HG03571 (cell line): ENCODE measurements at regions not wholly inside any gene's neighbourhood (a gene's known extent, or its start where the extent isn't known, plus 50 kb on each side); places are given as distances from the start of the nearest gene placed in this dataset.
A peak's percentile ranks its signal among the peaks of the same experiment; 100 is the strongest.
"Not testable (repeated sequence)": the region's sequence is repeated elsewhere in the genome, so short reads cannot be mapped to it uniquely, and the experiment has no call there.

Source experiments
- ATAC-seq: cut with Tn5 transposase; IDR thresholded peaks from one replicate; pipeline ENCODE4 v1.9.1; 2021; ENCODE audit not compliant: unreplicated experiment

DNA sequence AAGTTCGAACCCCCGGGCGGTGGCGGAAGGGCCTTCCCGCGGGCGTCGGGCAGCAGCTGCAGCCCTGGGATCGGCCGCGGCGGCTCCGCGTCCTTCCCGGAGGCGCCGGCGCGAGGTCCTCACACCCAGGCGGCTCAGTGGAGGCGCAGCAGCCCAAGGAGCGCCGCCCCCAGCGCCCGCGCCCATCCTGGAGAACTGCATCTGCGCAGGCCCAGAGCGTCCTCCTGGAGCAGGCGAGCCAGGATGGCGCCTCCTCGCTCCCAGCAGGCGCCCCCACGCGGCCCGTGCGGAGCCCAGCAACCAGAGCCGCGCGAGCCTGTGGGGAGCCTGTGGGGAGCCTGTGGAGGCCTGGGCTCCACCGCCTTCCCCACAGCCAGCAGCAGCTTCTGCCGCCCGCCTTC is 872.5 kb downstream of the TMEM121 start:
- not testable (repeated sequence) for ATAC-seq

DNA sequence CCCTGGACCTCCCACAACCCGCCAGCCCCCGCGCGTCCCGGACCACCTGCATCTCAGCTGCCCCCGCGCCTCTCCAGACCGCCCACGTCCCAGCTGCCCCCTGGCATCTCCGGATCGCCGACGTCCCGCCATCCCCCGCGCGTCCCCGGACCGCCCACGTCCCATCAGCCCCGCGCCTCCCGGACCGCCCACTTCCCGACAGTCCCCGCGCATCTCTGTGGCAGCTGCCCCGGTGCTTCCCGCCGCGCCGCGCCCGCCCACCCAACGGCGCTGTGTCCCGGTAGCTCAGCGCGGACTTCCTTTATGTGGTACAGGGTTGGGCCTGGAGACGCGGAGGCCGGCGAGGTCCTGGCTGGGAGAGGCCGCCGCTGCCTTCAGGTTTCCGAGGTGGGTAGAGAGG is 874.9 kb downstream of the TMEM121 start:
- not testable (repeated sequence) for ATAC-seq

DNA sequence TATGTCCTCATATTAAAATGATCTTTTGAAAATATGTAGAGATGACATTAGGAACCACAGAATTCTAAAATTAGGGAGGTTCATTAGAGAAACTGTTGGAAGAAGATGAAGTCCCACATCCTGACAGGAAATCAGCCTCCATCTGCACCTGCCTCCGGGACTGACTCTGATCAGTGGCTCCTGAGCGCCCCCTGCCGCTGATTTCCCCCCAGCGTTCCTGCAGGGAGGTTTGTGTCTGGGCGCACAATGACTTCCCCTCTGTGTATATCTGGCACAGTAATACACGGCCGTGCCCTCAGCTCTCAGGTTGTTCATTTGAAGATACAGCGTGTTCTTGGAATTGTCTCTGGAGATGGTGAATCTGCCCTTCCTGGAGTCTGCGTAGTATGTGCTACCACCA is 883.8 kb downstream of the TMEM121 start:
- ATAC-seq: not testable (repeated sequence)

DNA sequence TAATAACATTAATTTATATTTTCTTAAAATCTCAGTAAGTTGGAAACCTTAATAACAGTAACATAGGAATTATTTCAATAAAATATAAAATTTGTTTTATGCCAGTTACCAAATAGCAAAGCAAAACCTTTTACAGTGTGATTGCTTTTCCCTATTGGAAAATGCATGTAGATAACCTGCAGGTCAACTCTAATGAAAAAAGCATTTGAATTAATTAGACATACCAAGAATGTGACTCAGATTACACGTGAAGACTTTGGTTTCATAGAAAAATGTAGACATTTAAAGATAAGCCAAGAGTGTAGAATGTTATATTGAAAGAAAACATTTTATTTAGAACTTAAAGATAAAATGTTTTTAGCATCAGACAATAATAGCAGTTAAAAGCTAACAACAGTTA is 888.1 kb downstream of the TMEM121 start:
- no peak for ATAC-seq

DNA sequence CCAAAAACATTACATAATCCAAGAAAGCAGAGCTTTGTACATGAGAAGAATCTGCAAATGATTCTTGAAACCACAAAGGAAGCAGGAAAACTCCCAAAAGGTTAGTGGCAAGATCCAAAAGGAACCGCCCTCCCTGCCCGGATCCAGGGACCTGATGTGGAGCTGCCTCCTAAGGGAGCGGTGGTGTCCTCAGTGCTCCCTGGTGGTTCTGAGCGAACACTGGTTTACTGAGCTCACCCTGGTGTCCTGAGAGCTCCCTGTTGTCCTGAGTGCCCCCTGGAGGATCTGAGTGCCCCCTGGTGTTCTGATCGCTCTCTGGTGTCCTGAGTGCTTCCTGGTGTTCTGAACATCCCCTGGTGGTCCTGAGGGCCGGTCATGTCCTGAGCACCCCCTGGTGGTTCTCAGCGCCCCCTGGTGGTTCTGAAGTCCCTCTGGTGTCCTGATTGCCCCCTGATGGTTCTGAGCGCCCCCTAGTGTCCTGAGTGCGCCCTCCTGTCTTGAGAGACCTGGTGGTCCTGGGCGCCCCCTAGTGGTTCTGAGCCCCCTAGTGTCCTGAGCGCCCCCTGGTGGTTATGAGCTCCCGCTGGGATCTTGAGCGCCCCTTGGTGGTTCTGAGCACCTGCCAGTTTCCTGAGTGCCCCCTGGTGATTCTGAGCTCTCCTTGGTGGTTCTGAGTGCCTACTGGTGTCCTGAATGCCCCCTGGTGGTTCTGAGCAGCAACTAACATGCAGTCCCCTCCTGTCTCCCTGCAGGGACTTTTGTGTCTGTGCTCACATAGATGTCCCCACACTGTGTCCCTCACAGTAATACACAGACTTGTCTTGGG is 891.1 kb downstream of the TMEM121 start:
- peak; percentile 73 for ATAC-seq

DNA sequence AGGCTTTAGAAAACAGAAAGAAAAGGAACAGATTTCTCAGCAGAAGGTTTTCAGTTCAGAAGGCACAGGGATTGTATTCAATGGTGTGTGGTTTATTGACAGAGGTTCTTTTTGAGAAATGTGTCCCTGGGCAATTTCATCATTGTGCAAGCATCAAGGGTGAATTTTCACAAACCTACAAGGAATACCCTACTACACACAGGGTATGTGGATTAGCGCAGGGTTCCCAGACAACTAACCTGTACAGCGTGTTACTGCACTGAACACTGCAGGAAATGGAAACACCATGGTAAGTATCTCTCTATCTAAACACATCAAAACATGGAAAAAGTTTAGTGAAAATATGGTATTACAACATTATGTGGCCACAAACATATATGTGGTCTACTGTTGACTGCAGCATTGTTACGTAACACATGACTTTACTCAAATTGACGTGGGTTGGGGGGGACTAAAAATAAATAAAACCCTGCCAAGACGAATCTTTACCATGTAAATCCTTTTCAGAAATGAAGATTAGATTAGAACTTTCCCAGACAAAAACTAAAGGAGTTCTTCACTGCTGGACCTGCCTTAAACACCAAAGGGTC is 893.1 kb downstream of the TMEM121 start:
- ATAC-seq: no peak

DNA sequence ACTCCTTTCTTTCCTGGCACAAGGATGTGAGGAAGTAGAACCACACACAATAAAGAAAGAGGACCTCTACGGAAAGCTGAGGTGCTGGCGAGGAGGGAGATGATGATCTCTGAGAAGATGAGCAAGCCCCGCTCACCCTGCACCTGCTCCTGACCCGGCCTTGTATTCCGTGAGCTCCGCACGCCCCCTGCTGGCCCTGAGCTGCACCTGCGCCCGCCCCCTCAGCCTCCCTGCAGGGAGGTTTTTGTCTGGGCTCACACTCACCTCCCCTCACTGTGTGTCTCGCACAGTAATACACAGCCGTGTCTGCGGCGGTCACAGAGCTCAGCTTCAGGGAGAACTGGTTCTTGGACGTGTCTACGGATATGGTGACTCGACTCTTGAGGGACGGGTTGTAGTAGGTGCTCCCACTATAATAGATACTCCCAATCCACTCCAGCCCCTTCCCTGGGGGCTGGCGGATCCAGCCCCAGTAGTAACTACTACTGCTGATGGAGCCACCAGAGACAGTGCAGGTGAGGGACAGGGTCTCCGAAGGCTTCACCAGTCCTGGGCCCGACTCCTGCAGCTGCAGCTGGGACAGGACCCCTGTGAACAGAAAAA is 895.1 kb downstream of the TMEM121 start:
- not testable (repeated sequence) for ATAC-seq

DNA sequence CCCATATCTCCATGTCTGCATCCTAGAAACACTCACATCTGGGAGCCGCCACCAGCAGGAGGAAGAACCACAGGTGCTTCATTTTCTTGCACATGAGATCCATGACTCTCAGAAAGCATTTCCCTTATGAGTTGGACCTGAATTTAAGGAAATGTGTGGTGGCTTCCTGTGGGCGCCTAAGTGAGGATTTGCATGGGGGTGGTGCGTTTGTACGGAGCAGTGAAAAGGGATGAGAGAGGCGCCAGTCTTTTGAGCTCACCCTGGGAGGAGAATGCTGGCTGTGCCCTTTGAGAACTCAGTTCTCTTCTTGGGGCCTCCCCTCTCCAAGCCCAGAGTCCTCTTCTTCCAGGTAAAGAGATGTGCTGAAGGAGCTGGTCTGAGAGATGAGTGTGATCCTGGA is 895.7 kb downstream of the TMEM121 start:
- no peak for ATAC-seq

DNA sequence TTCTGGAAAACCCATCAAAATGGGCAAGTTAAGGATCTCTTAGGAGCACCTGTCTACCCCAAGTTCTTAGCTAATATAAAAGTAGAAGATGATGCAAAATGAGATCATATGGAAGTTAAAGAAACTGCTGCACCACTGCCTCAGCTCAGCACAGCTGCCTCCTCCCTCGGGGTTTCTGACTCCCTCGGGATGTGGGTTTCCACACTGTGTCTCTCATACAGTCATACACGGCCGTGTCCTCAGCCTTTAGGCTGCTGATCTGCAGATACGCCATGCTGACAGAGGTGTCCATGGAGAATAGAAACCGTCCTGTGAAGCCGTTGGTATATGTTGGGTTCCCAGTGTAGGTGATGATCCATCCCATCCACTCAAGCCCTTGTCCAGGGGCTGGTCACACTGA is 898.8 kb downstream of the TMEM121 start:
- not testable (repeated sequence) for ATAC-seq

DNA sequence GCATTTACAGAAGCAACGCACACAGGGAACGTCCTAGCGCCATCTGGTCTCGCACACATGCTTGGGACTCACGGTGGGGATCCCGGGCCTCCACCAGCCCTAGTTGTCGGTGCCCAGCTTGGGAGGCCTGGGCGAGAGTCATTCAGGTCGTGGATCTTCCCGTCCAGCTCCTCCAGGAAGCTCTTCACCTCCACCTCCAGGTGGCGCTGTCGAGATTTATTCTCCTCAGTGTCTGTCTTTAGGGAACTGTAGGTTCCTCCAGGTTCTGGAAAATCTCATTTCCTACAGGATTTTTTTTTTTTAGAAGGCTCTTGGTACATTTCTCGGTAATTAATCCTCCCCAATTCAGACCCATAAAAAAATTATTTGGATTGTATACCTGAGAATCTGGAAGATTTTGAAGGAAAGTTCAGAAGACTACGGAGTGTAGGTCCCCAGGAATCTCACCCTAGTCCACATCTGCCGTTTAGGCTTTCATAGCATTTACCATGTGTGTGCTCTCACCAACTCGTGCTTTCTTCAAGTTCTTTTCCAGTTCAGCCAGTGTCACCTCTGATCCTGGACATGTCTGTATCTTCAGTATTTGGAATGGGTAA is 910.0 kb downstream of the TMEM121 start:
- no peak for ATAC-seq

DNA sequence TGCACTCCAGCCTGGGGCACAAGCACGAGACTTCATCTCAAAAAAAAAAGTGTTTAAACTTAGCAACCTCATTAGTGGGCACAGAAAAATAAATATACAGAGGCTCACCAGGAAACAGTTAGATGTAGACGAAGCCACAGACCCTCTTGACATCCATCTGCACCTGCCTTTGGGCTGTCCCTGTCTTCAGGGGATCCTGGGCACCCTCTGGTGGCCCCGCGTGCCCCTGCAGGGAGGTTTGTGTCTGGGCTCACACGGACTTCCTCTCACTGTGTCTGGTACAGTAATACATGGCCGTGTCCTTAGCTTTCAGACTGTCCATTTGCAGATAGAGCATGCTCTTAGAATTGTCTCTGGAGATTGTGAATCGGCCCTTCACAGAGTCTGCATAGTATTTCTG is 916.5 kb downstream of the TMEM121 start:
- no peak for ATAC-seq

DNA sequence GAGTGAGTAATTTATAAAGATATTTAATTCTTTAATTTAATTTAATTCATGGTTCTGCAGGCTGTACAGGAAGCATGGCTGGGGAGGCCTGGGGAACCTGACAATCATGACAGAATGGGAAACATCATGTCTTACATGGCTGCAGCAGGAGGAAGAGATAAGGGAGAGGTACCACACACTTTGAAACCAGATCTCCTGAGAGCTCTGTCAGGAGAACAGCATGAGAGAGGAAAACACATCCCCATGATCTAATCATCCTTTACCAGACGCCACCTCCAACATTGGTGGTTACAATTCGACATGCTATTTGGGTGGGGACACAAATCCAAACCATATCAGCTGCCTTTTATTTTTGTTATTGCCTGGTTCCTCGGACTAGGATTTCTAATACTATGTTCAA is 928.6 kb downstream of the TMEM121 start:
- no peak for ATAC-seq

DNA sequence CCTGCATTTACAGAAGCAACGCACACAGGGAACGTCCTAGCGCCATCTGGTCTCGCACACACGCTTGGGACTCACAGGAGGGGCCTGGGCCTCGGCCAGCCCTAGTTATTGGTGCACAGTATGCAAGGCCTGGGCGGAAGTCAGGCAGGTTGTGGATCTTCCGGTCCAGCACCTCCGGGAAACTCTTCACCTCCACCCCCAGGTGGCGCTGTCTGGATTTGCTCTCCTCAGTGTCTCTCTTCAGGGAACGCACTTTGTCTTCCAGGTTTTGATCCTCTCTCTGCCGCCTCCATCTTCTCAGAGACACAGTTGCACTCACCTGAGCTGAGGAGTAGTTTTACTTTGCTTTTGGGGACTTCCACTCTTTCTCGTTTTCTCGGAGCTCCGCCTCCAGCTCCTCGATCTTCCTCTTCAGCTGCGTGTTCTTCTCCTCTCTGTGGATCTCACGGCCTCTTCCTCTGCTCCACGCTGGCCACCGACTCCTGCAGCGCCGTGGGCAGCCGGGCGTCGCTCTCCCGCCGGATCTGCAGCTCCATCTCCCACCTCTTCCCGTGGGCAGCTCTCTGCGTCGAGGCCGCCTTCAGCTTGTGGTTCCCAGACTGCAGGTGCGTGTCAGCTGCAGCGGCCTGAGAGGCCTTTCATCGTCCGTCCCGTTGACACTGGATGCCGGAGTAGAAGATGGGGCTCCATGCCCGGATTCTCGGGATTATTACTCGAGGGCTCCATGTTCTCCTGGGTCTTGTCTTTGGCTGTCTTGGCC is 933.8 kb downstream of the TMEM121 start:
- no peak for ATAC-seq

DNA sequence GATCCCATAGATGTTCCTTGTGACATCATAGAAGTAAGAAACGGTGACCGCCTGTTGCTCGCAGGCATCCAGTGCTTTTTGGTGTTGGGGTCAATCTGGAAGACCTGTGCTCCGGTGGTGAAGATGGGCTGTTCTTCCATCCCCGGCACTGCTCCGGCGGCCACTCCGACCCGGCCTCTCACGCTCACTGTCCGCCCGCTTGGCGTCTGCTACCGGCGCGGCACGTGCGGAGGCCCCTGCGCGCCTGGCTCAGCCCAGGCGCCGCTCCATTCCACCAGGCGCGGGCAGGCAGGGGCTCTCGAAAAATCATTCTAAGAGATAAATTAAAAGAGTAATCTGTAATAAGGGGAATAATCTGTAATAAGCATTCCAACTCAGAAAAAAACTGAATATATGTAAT is 934.5 kb downstream of the TMEM121 start:
- no peak for ATAC-seq

DNA sequence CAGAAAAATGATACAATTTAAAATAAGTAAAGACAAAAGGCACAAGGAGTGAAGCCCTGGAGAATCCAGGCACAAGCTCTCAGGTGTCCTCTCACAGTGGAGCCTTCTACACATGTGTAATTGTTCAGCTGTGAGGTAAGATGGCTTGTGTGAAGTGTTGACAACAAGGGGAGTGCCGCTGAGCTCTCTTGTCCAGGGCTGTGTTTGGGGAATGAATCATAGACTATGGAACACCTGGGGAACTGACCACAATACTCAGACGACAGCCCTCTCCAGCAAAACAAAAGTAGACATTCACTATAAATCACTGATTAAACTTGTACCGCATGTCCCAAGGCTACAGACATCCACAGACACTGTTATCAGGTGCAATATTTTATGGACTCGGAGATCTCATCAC is 940.1 kb downstream of the TMEM121 start:
- not testable (repeated sequence) for ATAC-seq

DNA sequence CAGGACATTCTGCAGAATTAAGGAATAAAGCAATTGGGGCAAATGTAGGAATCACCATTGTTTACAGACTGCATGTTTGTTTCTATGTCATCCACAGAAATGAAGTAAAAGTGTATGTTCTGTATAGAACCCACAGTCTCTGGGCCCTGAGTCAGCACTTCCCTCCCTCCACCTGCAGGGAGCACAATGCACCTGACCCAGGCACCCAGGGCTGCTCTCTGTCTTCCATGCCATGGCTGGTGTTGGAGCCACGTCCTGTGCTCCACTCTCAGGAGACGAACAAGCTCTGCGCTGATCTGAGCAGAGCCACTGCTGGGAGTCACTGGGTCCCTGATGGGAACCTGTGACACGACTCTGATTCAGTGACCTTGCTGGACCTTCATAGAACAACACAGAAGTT is 942.5 kb downstream of the TMEM121 start:
- not testable (repeated sequence) for ATAC-seq

DNA sequence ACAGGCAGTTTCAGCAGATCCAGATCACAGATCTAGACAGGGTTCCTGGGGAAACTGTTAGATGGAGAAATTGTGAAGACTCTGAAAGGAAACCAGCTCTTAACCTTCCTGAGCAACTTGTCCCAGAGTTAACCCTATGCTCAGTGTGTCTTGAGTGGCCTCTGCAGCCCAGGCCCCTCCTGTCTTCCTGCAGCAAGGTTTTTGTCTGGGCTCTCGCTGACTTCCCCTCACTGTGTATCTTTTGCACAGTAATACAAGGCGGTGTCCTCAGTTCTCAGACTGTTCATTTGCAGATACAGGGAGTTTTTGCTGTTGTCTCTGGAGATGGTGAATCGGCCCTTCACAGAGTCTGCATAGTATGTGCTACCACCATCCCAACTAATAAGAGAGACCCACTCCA is 943.6 kb downstream of the TMEM121 start:
- ATAC-seq: not testable (repeated sequence)

DNA sequence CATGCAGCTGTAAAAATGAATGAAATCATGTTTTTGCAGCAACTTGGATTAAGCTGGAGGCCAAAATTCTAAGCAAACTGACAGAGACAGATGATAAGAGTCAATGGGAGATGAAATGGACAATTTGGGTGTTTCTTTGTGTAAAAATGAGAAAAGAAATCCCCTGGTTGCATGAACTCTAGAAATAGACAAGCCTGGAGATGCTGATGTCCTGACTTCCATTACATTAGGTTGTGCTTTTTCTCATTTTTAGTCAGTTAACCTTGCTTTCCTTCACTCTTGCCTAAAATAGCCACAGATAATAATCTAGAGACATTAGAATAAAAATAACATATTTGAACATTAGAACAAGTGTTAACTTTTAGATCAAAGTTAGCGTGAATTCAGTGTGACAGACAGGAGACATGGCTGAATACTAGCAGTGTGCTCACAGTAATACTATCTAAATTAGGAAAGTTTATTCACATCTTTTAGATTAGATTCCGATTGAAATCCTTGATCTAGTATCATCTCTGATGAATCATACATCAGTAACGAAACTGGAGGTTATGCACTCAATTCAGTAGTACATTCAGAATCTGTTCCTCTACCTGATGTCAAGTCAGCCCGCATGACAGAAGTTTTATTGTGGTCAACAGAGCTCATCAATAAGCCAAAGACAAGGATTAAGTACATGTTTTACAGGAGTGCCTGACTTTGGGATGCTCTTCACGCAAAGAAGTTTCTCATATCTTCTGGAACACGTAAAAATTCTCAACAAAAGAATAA is 948.1 kb downstream of the TMEM121 start:
- ATAC-seq: not testable (repeated sequence)

DNA sequence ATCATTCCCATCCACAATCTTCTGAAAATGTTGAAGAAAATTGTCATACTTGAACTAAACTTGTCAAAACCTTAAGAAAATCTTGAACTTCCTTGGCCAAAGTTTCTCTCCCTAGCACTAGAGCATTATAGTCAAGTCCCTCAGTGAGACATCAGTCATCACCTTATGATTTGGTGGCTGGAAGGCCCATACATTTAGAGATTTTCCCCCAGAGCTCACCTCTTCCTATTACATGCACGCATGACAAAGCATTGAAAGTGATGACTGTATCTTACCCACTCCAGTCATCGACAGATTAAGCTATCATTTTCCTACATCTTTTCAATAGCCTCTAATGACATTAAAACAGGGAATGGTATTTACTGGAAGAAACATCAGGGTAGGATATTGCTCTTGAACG is 948.8 kb downstream of the TMEM121 start:
- not testable (repeated sequence) for ATAC-seq

DNA sequence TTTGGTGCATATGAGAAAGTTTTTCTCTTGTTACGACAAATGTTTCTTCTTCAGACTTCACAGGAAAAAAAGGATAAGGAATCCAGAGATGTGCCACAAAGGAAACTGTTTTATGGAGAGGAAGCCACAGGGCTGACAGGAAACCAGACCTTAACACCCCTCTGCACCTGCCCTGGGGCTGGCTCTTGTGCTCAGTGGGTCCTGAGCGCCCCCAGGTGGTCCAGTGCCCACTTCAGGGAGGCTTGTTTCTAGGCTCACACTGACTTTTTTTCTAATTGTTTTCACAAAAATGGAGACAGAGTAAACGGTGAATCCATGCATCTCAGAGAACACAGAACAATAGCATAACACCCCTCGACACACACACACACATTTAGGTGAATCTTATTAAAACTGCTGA is 951.2 kb downstream of the TMEM121 start:
- ATAC-seq: not testable (repeated sequence)
